WTC11 (cell line): ENCODE measurements at regions not wholly inside any gene's neighbourhood (a gene's known extent, or its start where the extent isn't known, plus 50 kb on each side); places are given as distances from the start of the nearest gene placed in this dataset.

Source experiments
- ATAC-seq: fragments of 200-7000 bp; cut with Tn5 transposase; 2 replicates; pipeline ENCODE4 v1.10.0; 2021; ENCODE audit warnings: mild to moderate bottlenecking, moderate library complexity
- CTCF ChIA-PET: fragments of 300-600 bp; sonication (Branson Sonifier 250); formaldehyde crosslinking; loops from one replicate; lab custom pipeline; 2021; ENCODE audit warnings: antibody characterized with exemption; lab: Charles Lee
- POLR2A ChIA-PET: fragments of 350-600 bp; sonication (Branson Sonifier 250); formaldehyde crosslinking; loops from one replicate; lab custom pipeline; 2021; ENCODE audit warnings: antibody characterized with exemption; lab: Charles Lee
- DNase-seq: peaks from one replicate; pipeline ENCODE4 v3.0.0; 2021; ENCODE audit warnings: low spot score
- H3K27ac Mint-ChIP-seq: 2 replicates; pipeline ENCODE4 v1.8.0; 2021; ENCODE audit warnings: mixed read lengths
- H3K27me3 Mint-ChIP-seq: 2 replicates; pipeline ENCODE4 v1.8.0; 2021; ENCODE audit warnings: low read depth, mild to moderate bottlenecking, moderate library complexity, mixed read lengths
- H3K36me3 Mint-ChIP-seq: 2 replicates; pipeline ENCODE4 v1.8.0; 2021; ENCODE audit warnings: mixed read lengths
- H3K4me1 Mint-ChIP-seq: 2 replicates; pipeline ENCODE4 v1.8.0; 2022; ENCODE audit warnings: mixed read lengths
- H3K4me3 Mint-ChIP-seq: 2 replicates; pipeline ENCODE4 v1.8.0; 2021; ENCODE audit warnings: mild to moderate bottlenecking, moderate library complexity, mixed read lengths
- H3K9me3 Mint-ChIP-seq: 2 replicates; pipeline ENCODE4 v1.8.0; 2021; ENCODE audit warnings: mixed read lengths
- AFF4 ChIP-seq: sonication (generic); formaldehyde crosslinking; IDR thresholded peaks from 2 replicates; pipeline ENCODE4 v1.8.1; 2023; ENCODE audit warnings: mild to moderate bottlenecking, missing genetic modification reagents, borderline replicate concordance
- CBFB ChIP-seq: sonication (generic); formaldehyde crosslinking; IDR thresholded peaks from 2 replicates; pipeline ENCODE4 v1.8.1; 2022; ENCODE audit warnings: mild to moderate bottlenecking, low read depth, missing genetic modification reagents
- CDX4 ChIP-seq: fragments of 250-450 bp; sonication (Bioruptor Pico); IDR thresholded peaks from 2 replicates; pipeline ENCODE4 v1.9.0; 2021; ENCODE audit warnings: moderate library complexity, mild to moderate bottlenecking, inconsistent platforms, borderline replicate concordance
- CREB1 ChIP-seq: sonication (generic); formaldehyde crosslinking; IDR thresholded peaks from 2 replicates; pipeline ENCODE4 v1.8.0; 2023; ENCODE audit warnings: mild to moderate bottlenecking, missing genetic modification reagents
- E2F4 ChIP-seq: sonication (generic); formaldehyde crosslinking; IDR thresholded peaks from 2 replicates; pipeline ENCODE4 v1.8.1; 2022; ENCODE audit warnings: low read depth, mild to moderate bottlenecking, moderate library complexity, missing genetic modification reagents, borderline replicate concordance
- E2F5 ChIP-seq: sonication (generic); formaldehyde crosslinking; IDR thresholded peaks from 2 replicates; pipeline ENCODE4 v1.8.1; 2022; ENCODE audit warnings: mild to moderate bottlenecking, moderate library complexity, missing genetic modification reagents
- KAT7 ChIP-seq: sonication (generic); formaldehyde crosslinking; IDR thresholded peaks from 2 replicates; pipeline ENCODE4 v1.8.1; 2023; ENCODE audit warnings: missing genetic modification reagents, mild to moderate bottlenecking, borderline replicate concordance
- MLX ChIP-seq: sonication (generic); formaldehyde crosslinking; IDR thresholded peaks from 2 replicates; pipeline ENCODE4 v1.8.1; 2023; ENCODE audit warnings: mild to moderate bottlenecking, missing genetic modification reagents, moderate library complexity
- MXD4 ChIP-seq: fragments of 250-450 bp; sonication (Bioruptor Pico); IDR thresholded peaks from 2 replicates; pipeline ENCODE4 v1.8.0; 2021; ENCODE audit warnings: mild to moderate bottlenecking, moderate library complexity, borderline replicate concordance
- NFATC4 ChIP-seq: fragments of 250-450 bp; sonication (Bioruptor Pico); IDR thresholded peaks from 2 replicates; pipeline ENCODE4 v1.9.0; 2021; ENCODE audit warnings: mild to moderate bottlenecking
- RELA ChIP-seq: sonication (generic); formaldehyde crosslinking; IDR thresholded peaks from 2 replicates; pipeline ENCODE4 v1.8.1; 2022; ENCODE audit warnings: missing genetic modification reagents, mild to moderate bottlenecking, borderline replicate concordance
- SMAD3 ChIP-seq: sonication (generic); formaldehyde crosslinking; IDR thresholded peaks from 2 replicates; pipeline ENCODE4 v1.8.0; 2022; ENCODE audit warnings: missing genetic modification reagents, mild to moderate bottlenecking, borderline replicate concordance
- STAT6 ChIP-seq: sonication (generic); formaldehyde crosslinking; conservative IDR thresholded peaks from 2 replicates; pipeline ENCODE4 v1.8.1; 2023; ENCODE audit warnings: mild to moderate bottlenecking, low read depth, missing genetic modification reagents, moderate library complexity
- TCF7 ChIP-seq: sonication (generic); formaldehyde crosslinking; IDR thresholded peaks from 2 replicates; pipeline ENCODE4 v1.8.0; 2022; ENCODE audit warnings: mild to moderate bottlenecking, low read depth, missing genetic modification reagents, moderate library complexity
- TEAD1 ChIP-seq: sonication (generic); formaldehyde crosslinking; IDR thresholded peaks from 2 replicates; pipeline ENCODE4 v1.8.0; 2022; ENCODE audit warnings: mild to moderate bottlenecking, missing genetic modification reagents
- ZNF138 ChIP-seq: sonication (generic); formaldehyde crosslinking; conservative IDR thresholded peaks from 2 replicates; pipeline ENCODE4 v1.8.1; 2022; ENCODE audit warnings: mild to moderate bottlenecking, moderate library complexity, missing genetic modification reagents
- ZNF532 ChIP-seq: fragments of 250-450 bp; sonication (Bioruptor Pico); IDR thresholded peaks from 2 replicates; pipeline ENCODE4 v1.9.0; 2021; ENCODE audit warnings: mild to moderate bottlenecking, borderline replicate concordance

GRCh38 chr3:25292595-25292994 is 135.5 kb upstream of the RARB start (continued):
- TF ChIP-seq CDX4, result no peak
- no peak for TF ChIP-seq MLX
- no peak for TF ChIP-seq CBFB (CRISPR knock-in tag)
- TF ChIP-seq, all 79 proteins: peak for 0

GRCh38 chr3:25293736-25294135 is 134.3 kb upstream of the RARB start:
- Mint-ChIP-seq H3K4me3 (no peak overlapping the region), H3K27ac (peak overlapping the region; percentile 24; the same call in 1 of the 2 replicates), H3K4me1 (peaks cover 44% of the 10 kb centered on the region), H3K9me3 (no peaks in the 10 kb centered on the region)
- DNase-seq (no peak), ATAC-seq (no peak)
- no peak for TF ChIP-seq SMAD3 (CRISPR knock-in tag)
- no peak for TF ChIP-seq MXD4 (CRISPR knock-in tag)
- no peak for TF ChIP-seq NFATC4 (CRISPR knock-in tag)
- no peak for TF ChIP-seq AFF4 (CRISPR knock-in tag)
- no peak for TF ChIP-seq ZNF532
- TF ChIP-seq, all 79 proteins: peak for 0
- CTCF ChIA-PET, result no interaction called here
- POLR2A ChIA-PET, result no interaction called here
- no peaks in the 10 kb centered on the region for H3K27me3 Mint-ChIP-seq
- H3K36me3 Mint-ChIP-seq, result no peaks in the 10 kb centered on the region

GRCh38 chr3:25294169-25294805 is 133.8 kb upstream of the RARB start:
- no peak overlapping the region for H3K27ac Mint-ChIP-seq
- no peak for ATAC-seq
- ChIA-PET POLR2A (no interaction called here), CTCF (no interaction called here)
- peaks cover 38% of the 10 kb centered on the region for H3K4me1 Mint-ChIP-seq
- DNase-seq, result no peak
- H3K36me3 Mint-ChIP-seq, result no peaks in the 10 kb centered on the region
- no peaks in the 10 kb centered on the region for H3K9me3 Mint-ChIP-seq
- no peak overlapping the region for H3K4me3 Mint-ChIP-seq
- no peaks in the 10 kb centered on the region for H3K27me3 Mint-ChIP-seq
- TF ChIP-seq KAT7 (CRISPR knock-in tag), result no peak
- no peak for TF ChIP-seq TEAD1
- TF ChIP-seq E2F5, result no peak
- no peak for TF ChIP-seq MXD4 (CRISPR knock-in tag)
- no peak for TF ChIP-seq E2F4 (CRISPR knock-in tag)
- TF ChIP-seq CREB1 (CRISPR knock-in tag), result no peak
- no peak for TF ChIP-seq TCF7 (CRISPR knock-in tag)
- no peak for TF ChIP-seq STAT6
- no peak for TF ChIP-seq NFATC4 (CRISPR knock-in tag)
- TF ChIP-seq RELA (CRISPR knock-in tag), result no peak
- TF ChIP-seq ZNF138 (CRISPR knock-in tag), result no peak
